ENCODE measurements at regions not wholly inside any gene's neighbourhood (a gene's known extent, or its start where the extent isn't known, plus 50 kb on each side); places are given as distances from the start of the nearest gene placed in this dataset.

DNA sequence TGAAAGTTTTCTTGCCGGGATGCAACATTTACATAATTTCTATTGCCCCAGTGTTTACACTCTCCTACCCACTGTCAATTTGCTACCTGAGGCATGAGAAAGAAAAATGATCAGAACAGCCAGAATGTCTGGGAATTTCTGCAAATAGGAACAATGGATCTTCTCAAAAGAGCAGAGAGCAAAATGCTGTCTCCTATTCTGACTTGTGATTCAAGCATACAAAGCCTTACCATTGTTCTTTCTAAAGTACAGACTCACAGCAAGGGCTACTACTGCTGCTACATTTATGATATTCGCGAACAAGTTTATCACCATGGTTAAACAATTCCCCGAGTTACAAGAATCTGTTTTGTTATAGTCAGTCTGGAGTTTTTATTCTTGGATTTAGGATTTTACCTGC lies 329.9 kb upstream of the CELF2 start:
- H3K27me3 ChIP-seq: no peaks in the 10 kb centered on the region
- TF ChIP-seq POLR2A (IDR thresholded peaks at IDR 0.05): no peak
- TF ChIP-seq, protein P1, sequence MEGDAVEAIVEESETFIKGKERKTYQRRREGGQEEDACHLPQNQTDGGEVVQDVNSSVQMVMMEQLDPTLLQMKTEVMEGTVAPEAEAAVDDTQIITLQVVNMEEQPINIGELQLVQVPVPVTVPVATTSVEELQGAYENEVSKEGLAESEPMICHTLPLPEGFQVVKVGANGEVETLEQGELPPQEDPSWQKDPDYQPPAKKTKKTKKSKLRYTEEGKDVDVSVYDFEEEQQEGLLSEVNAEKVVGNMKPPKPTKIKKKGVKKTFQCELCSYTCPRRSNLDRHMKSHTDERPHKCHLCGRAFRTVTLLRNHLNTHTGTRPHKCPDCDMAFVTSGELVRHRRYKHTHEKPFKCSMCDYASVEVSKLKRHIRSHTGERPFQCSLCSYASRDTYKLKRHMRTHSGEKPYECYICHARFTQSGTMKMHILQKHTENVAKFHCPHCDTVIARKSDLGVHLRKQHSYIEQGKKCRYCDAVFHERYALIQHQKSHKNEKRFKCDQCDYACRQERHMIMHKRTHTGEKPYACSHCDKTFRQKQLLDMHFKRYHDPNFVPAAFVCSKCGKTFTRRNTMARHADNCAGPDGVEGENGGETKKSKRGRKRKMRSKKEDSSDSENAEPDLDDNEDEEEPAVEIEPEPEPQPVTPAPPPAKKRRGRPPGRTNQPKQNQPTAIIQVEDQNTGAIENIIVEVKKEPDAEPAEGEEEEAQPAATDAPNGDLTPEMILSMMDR (IDR thresholded peaks at IDR 0.05): no peak
- WGBS, 2 donors: 81 to 89% methylated on average over 4 of the region's 4 CpGs
- intact Hi-C loops (cut with DNase I): no loop called here
- H3K4me3 ChIP-seq (replicated peaks in 1 of 3): no peak overlapping the region
- H3K27ac ChIP-seq: no peak overlapping the region
- no peaks in the 10 kb centered on the region for H3K36me3 ChIP-seq
- no peaks in the 10 kb centered on the region for H3K4me1 ChIP-seq
- no peaks in the 10 kb centered on the region for H3K9me3 ChIP-seq
- no peak for DNase-seq

DNA sequence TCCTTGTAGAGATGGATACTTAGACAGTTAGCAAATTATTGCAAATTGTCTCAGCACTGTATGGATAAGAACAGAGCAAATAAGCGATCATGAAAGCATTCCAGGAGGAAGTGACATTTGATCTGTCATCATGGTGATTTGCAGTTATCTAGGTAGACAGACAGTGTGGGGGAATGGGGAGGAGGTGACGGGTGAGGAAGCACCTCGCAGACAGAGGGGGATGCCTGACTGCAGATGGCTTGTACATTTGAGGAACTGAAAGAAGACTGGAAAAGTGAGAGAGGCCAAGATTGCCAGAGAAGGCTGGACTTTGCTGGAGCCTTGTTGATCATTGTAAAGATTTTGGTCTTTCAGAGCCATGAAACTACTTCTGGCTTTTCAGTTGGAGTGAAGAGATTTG lies 318.2 kb upstream of the CELF2 start:
- TF ChIP-seq, protein P1 (IDR thresholded peaks at IDR 0.05): no peak
- no peak for TF ChIP-seq POLR2A (IDR thresholded peaks at IDR 0.05)
- intact Hi-C loops (cut with DNase I): no loop called here
- Histone ChIP-seq H3K4me3 (replicated peaks in 1 of 3) (no peak overlapping the region), H3K4me1 (no peaks in the 10 kb centered on the region), H3K27ac (no peak overlapping the region), H3K9me3 (no peaks in the 10 kb centered on the region), H3K36me3 (no peaks in the 10 kb centered on the region), H3K27me3 (no peaks in the 10 kb centered on the region)
- no peak for DNase-seq
- 17 to 30% methylated on average over 3 of the region's 3 CpGs for WGBS, 2 donors

DNA sequence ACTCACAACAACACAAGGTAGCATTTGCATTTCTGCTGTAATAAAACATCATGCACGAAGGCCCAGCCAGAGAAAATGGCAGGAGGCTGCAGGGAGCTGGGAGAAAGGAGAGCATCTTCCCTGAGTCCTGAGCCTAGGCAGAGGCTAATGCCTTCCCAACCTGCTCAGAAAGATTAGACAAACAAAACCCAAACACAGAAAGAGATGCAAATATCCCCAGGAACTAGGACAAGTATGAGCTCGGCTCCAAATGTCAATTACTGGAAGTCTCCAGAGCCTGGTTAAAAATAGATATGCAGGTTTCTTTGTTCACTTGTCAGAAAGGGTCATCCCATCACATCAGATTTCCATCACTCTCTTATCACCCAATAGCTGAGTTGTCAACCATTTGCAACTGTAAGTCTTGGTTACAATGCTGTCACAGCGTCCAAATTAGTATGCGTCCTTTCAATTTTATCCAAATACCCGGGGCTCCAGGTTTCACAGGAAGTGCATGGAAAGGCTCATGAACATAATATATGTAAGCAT lies 316.5 kb upstream of the CELF2 start:
- Histone ChIP-seq H3K36me3 (no peaks in the 10 kb centered on the region), H3K4me3 (replicated peaks in 1 of 3) (no peak overlapping the region), H3K27ac (no peak overlapping the region), H3K27me3 (no peaks in the 10 kb centered on the region), H3K4me1 (no peaks in the 10 kb centered on the region), H3K9me3 (no peaks in the 10 kb centered on the region)
- TF ChIP-seq, protein P1 (IDR thresholded peaks at IDR 0.05): no peak
- TF ChIP-seq POLR2A (IDR thresholded peaks at IDR 0.05): no peak
- no peak for DNase-seq
- intact Hi-C loops (cut with DNase I): no loop called here
- WGBS, 2 donors: 73 to 78% methylated on average over 5 of the region's 5 CpGs

DNA sequence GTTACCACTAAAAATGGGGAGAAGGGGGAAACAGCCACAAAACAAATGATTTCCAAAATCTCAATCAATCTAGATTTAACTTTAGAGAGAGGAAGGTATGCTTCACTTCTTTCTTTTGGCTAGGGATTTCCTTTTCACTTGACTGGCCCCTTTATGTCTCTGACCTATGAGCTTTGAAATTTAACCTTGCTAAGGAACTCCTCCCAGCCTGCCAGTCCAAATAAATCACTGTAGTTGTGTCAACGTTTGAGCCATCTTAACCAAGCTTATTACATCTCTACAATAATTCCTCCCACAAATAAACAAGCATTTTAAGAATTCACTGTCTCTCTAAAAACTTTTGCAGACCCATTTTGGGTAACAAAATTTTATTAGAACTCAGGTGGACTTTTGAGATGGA lies 315.5 kb upstream of the CELF2 start:
- Histone ChIP-seq H3K9me3 (no peaks in the 10 kb centered on the region), H3K4me3 (replicated peaks in 1 of 3) (no peak overlapping the region), H3K36me3 (no peaks in the 10 kb centered on the region), H3K27ac (no peak overlapping the region), H3K27me3 (no peaks in the 10 kb centered on the region), H3K4me1 (no peaks in the 10 kb centered on the region)
- WGBS, 2 donors: 25 to 26% methylated on average over 1 of the region's 1 CpG
- TF ChIP-seq POLR2A (IDR thresholded peaks at IDR 0.05): no peak
- TF ChIP-seq, protein P1 (IDR thresholded peaks at IDR 0.05): no peak
- intact Hi-C loops (cut with DNase I): no loop called here
- no peak for DNase-seq

DNA sequence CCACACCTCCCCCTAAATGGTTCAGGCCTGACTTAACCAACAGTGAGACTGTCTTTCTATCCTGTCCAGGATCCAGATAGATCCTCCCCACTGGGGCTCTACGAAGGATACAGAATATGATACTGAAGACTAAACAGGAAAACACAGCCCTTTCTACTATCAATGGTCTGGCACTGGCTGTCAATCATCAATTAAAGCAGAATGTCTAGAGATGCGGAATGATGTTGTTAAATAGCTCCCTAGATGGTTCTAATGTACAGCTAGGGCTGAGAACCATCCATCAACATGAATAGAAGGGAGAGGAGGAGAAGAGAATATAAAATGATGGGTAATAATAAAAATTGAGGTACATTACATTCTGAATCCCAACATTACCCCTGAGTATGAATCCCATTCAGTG lies 314.3 kb upstream of the CELF2 start:
- TF ChIP-seq, protein P1 (IDR thresholded peaks at IDR 0.05): no peak
- TF ChIP-seq POLR2A (IDR thresholded peaks at IDR 0.05): no peak
- DNase-seq: no peak
- Histone ChIP-seq H3K9me3 (no peaks in the 10 kb centered on the region), H3K36me3 (no peaks in the 10 kb centered on the region), H3K4me3 (replicated peaks in 1 of 3) (no peak overlapping the region), H3K27me3 (no peaks in the 10 kb centered on the region), H3K27ac (no peak overlapping the region), H3K4me1 (no peaks in the 10 kb centered on the region)
- WGBS, 2 donors: 81 to 86% methylated on average over 2 of the region's 2 CpGs
- intact Hi-C loops (cut with DNase I): no loop called here

All from thyroid gland (tissue), 4 donors.